SK-N-SH (cell line): ENCODE measurements at regions not wholly inside any gene's neighbourhood (a gene's known extent, or its start where the extent isn't known, plus 50 kb on each side); places are given as distances from the start of the nearest gene placed in this dataset.

Experiments used
- CTCF ChIP-seq: fragments of 200-600 bp; sonication (generic); IDR thresholded peaks from 2 replicates; pipeline ENCODE4 v1.6.1; 2017; ENCODE audit warnings: antibody characterized with exemption, mild to moderate bottlenecking, moderate library complexity
- FOSL2 ChIP-seq: IDR thresholded peaks from 2 replicates; pipeline ENCODE4 v1.4.0; 2012; ENCODE audit warnings: low read depth, mild to moderate bottlenecking, moderate library complexity, borderline replicate concordance
- FOXJ3 ChIP-seq: sonication (generic); formaldehyde crosslinking; IDR thresholded peaks from 2 replicates; pipeline ENCODE4 v1.5.1; 2020; ENCODE audit warnings: mild to moderate bottlenecking, missing genetic modification reagents
- POLR2AphosphoS5 ChIP-seq: IDR thresholded peaks from 2 replicates; pipeline ENCODE4 v1.6.1; 2012; ENCODE audit warnings: low read depth, low read length
- SMC3 ChIP-seq: IDR thresholded peaks from 2 replicates; pipeline ENCODE4 v1.6.1; 2012; ENCODE audit warnings: low read depth, low read length, improper control_type of control experiment

GRCh38 chr11:112765337-112765736, 195.9 kb upstream of the NCAM1 start:
- TF ChIP-seq CTCF (no peak), FOXJ3 (no peak), POLR2AphosphoS5 (no peak), SMC3 (no peak), FOSL2 (no peak)
